ENCODE measurements at regions not wholly inside any gene's neighbourhood (a gene's known extent, or its start where the extent isn't known, plus 50 kb on each side); places are given as distances from the start of the nearest gene placed in this dataset.

GRCh38 chr3:59596741-59597140 is 546.9 kb upstream of the CFAP20DC start:
- TF ChIP-seq FOXP2 (optimal IDR thresholded peaks at IDR 0.05; ENCODE audit: borderline replicate concordance, extremely low read depth, extremely low read length, insufficient read depth) (no peak), TAF1 (IDR thresholded peaks at IDR 0.05; ENCODE audit: borderline replicate concordance, insufficient read depth, low read length) (no peak), SIN3A (IDR thresholded peaks at IDR 0.05; ENCODE audit: borderline replicate concordance, insufficient read depth, low read length) (no peak), REST (IDR thresholded peaks at IDR 0.05; ENCODE audit: insufficient read depth in 1 of 2, low read depth in 2 of 2, low read length in 2 of 2) (no peak), POLR2AphosphoS5 (IDR thresholded peaks at IDR 0.05; ENCODE audit: low read depth, low read length) (no peak)

- no peak for TF ChIP-seq POLR2AphosphoS5 (IDR thresholded peaks at IDR 0.05; ENCODE audit: low read depth, low read length)
- TF ChIP-seq TAF1 (IDR thresholded peaks at IDR 0.05; ENCODE audit: borderline replicate concordance, insufficient read depth, low read length) = no peak
- no peak for TF ChIP-seq FOXP2 (optimal IDR thresholded peaks at IDR 0.05; ENCODE audit: borderline replicate concordance, extremely low read depth, extremely low read length, insufficient read depth)
- no peak for TF ChIP-seq SIN3A (IDR thresholded peaks at IDR 0.05; ENCODE audit: borderline replicate concordance, insufficient read depth, low read length)
- TF ChIP-seq REST (IDR thresholded peaks at IDR 0.05; ENCODE audit: insufficient read depth in 1 of 2, low read depth in 2 of 2, low read length in 2 of 2) = no peak
Observed at GRCh38 chr3:59595830-59596229, 546.0 kb upstream of the CFAP20DC start.

- TF ChIP-seq POLR2AphosphoS5 (IDR thresholded peaks at IDR 0.05; ENCODE audit: low read depth, low read length) (no peak), FOXP2 (optimal IDR thresholded peaks at IDR 0.05; ENCODE audit: borderline replicate concordance, extremely low read depth, extremely low read length, insufficient read depth) (no peak), REST (IDR thresholded peaks at IDR 0.05; ENCODE audit: insufficient read depth in 1 of 2, low read depth in 2 of 2, low read length in 2 of 2) (no peak), SIN3A (IDR thresholded peaks at IDR 0.05; ENCODE audit: borderline replicate concordance, insufficient read depth, low read length) (no peak), TAF1 (IDR thresholded peaks at IDR 0.05; ENCODE audit: borderline replicate concordance, insufficient read depth, low read length) (no peak)
Observed at GRCh38 chr3:59593380-59593779, 543.6 kb upstream of the CFAP20DC start.

GRCh38 chr3:59580996-59581395 is 531.2 kb upstream of the CFAP20DC start:
- TF ChIP-seq TAF1 (IDR thresholded peaks at IDR 0.05; ENCODE audit: borderline replicate concordance, insufficient read depth, low read length) (no peak), POLR2AphosphoS5 (IDR thresholded peaks at IDR 0.05; ENCODE audit: low read depth, low read length) (no peak), REST (IDR thresholded peaks at IDR 0.05; ENCODE audit: insufficient read depth in 1 of 2, low read depth in 2 of 2, low read length in 2 of 2) (no peak), FOXP2 (optimal IDR thresholded peaks at IDR 0.05; ENCODE audit: borderline replicate concordance, extremely low read depth, extremely low read length, insufficient read depth) (no peak)

- no peak for TF ChIP-seq TAF1 (IDR thresholded peaks at IDR 0.05; ENCODE audit: borderline replicate concordance, insufficient read depth, low read length)
- TF ChIP-seq SIN3A (IDR thresholded peaks at IDR 0.05; ENCODE audit: borderline replicate concordance, insufficient read depth, low read length) = no peak
- no peak for TF ChIP-seq FOXP2 (optimal IDR thresholded peaks at IDR 0.05; ENCODE audit: borderline replicate concordance, extremely low read depth, extremely low read length, insufficient read depth)
- TF ChIP-seq REST (IDR thresholded peaks at IDR 0.05; ENCODE audit: insufficient read depth in 1 of 2, low read depth in 2 of 2, low read length in 2 of 2) = no peak
- TF ChIP-seq POLR2AphosphoS5 (IDR thresholded peaks at IDR 0.05; ENCODE audit: low read depth, low read length) = no peak
Observed at GRCh38 chr3:59580499-59580898, 530.7 kb upstream of the CFAP20DC start.
